ENCODE measurements at regions not wholly inside any gene's neighbourhood (a gene's known extent, or its start where the extent isn't known, plus 50 kb on each side); places are given as distances from the start of the nearest gene placed in this dataset.
"Not testable (repeated sequence)": the region's sequence is repeated elsewhere in the genome, so short reads cannot be mapped to it uniquely, and the experiment has no call there.

DNA sequence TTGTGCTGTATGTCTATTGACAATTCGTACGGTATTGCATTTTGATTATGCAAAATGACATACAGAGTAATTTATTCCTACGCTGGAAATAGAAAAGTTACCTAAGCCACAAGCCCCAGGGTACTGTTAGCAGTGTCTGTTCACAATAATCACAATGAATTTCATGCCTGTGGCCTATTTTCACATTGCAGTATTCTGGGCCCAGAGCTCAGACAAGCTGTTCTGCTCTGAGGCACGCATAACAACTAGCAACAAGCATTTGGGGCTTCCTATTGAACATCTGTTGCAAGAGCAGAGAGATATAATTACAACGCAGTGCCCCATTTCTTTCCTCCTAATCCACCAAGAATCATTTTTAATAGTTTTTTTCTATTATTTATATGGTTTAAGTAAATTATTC, 158.9 kb upstream of the SGCG start:
- no peak overlapping the region for H3K4me3 ChIP-seq (ENCODE audit: low read length)
- TF ChIP-seq CTCF (conservative IDR thresholded peaks at IDR 0.05; ENCODE audit: low read depth, low read length) = no peak
- DNase-seq (ENCODE audit: low read depth) = no peak

GRCh38 chr13:23022704-23023103, 158.1 kb upstream of the SGCG start:
- TF ChIP-seq CTCF (conservative IDR thresholded peaks at IDR 0.05; ENCODE audit: low read depth, low read length) = no peak
- DNase-seq (ENCODE audit: low read depth) = no peak
- no peak overlapping the region for H3K4me3 ChIP-seq (ENCODE audit: low read length)

DNA sequence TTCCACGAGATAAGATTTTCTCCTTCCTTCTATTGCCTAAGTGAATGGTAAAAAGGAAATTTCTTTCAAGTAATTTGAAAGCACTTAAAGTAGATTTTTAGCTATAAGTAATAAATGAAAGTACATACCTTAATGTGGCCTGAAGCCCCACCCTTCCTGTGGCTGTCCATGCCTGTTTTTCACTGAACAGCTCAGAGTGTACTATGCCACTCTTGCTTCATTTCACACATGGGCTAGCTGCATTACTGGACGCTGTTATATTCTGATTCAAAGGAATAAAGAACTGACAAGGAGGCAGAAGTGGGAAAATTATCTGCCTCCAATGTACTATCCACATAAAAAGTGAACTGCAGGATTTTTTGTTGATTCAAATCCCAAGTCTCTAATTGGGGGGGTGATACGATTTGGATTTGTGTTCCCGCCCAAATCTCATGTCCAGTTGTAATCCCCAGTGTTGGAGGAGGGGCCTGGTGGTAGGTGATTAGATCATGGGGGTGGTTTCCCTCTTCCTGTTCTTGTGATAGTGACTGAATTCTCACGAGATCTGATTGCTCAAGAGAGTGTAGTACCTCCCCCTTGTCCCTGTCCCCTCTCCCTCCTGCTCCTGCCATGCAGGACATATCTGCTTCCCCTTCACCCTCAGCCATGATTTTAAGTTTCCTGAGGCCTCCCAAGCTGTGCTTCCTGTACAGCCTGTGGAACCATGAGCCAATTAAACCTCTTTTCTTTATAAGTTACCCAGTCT, 154.7 kb upstream of the SGCG start:
- no peak overlapping the region for H3K4me3 ChIP-seq (ENCODE audit: low read length)
- DNase-seq (ENCODE audit: low read depth) = no peak
- no peak for TF ChIP-seq CTCF (conservative IDR thresholded peaks at IDR 0.05; ENCODE audit: low read depth, low read length)

GRCh38 chr13:23039266-23039935, 141.4 kb upstream of the SGCG start:
- DNase-seq (ENCODE audit: low read depth) = no peak
- H3K4me3 ChIP-seq (ENCODE audit: low read length) = no peak overlapping the region
- TF ChIP-seq CTCF (conservative IDR thresholded peaks at IDR 0.05; ENCODE audit: low read depth, low read length) = no peak

GRCh38 chr13:23042181-23042580, 138.6 kb upstream of the SGCG start:
- no peak for TF ChIP-seq CTCF (conservative IDR thresholded peaks at IDR 0.05; ENCODE audit: low read depth, low read length)
- H3K4me3 ChIP-seq (ENCODE audit: low read length) = no peak overlapping the region
- DNase-seq (ENCODE audit: low read depth) = no peak

GRCh38 chr13:23044906-23045305, 135.9 kb upstream of the SGCG start:
- no peak for DNase-seq (ENCODE audit: low read depth)
- TF ChIP-seq CTCF (conservative IDR thresholded peaks at IDR 0.05; ENCODE audit: low read depth, low read length) = no peak
- no peak overlapping the region for H3K4me3 ChIP-seq (ENCODE audit: low read length)

- H3K4me3 ChIP-seq (ENCODE audit: low read length) = no peak overlapping the region
- no peak for TF ChIP-seq CTCF (conservative IDR thresholded peaks at IDR 0.05; ENCODE audit: low read depth, low read length)
- no peak for DNase-seq (ENCODE audit: low read depth)
Observed at GRCh38 chr13:23050126-23050525, 130.7 kb upstream of the SGCG start.

DNA sequence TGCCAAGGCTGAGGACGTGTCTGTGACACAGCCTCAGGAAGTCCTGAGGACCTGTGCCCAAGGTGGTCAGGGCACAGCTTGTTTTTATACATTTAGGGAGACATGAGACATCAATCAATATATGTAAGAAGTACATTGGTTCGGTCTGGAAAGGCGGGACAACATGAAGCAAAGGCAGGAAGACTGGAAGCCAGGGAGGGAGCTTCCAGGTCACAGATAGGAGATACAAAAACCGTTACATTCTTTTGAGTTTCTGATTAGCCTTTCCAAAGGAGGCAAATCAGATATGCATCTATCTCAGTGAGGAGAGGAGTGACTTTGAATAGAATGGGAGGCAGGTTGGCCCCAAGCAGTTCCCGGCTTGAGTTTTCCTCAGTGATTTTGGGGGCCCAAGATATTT, 127.1 kb upstream of the SGCG start:
- not testable (repeated sequence) for DNase-seq (ENCODE audit: low read depth); H3K4me3 ChIP-seq (ENCODE audit: low read length)

Measured in retinal pigment epithelial cell (primary cell).